DMS153 treated with DMSO at 0.1 percent for 48 hours (cell line): ENCODE measurements at regions not wholly inside any gene's neighbourhood (a gene's known extent, or its start where the extent isn't known, plus 50 kb on each side); places are given as distances from the start of the nearest gene placed in this dataset.
"Not testable (repeated sequence)": the region's sequence is repeated elsewhere in the genome, so short reads cannot be mapped to it uniquely, and the experiment has no call there.

ENCODE experiments used
- DNase-seq: peaks from one replicate; lab custom pipeline; 2025; ENCODE audit not compliant: unreplicated experiment; lab: John Stamatoyannopoulos, UW

DNA sequence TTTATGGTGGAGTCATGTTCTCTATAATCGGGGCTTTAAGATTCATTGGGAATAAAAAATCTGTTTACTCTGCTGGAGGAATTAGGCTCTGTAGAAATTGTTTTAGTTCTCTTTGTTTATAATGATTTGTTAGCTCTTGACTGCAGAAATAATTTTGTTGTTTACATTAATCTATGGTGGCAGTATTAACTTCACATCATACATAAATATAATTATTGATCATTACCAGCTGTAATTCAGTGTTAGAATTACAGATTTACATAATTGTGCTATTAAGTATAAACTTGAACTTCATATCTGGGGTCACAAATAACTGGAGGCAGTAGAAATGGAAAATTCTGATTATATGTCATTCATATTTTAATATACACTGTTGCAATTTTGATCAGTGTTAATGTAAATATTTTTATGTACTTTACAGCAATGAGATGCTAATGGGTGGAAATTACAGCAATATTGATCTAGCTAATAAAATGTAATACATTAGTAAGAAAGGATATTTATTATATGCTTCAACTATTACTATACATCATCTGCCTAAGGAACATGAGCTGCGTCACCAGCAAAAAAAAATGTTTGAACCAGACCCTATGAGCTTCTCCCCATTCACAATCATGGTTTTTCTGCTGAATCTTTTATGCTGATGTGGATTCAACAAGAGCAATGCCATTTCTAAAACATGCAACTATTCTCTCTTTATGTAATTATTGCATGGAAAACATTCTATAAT, 846.6 kb downstream of the NR2F1-AS1 start:
- no peak for DNase-seq

DNA sequence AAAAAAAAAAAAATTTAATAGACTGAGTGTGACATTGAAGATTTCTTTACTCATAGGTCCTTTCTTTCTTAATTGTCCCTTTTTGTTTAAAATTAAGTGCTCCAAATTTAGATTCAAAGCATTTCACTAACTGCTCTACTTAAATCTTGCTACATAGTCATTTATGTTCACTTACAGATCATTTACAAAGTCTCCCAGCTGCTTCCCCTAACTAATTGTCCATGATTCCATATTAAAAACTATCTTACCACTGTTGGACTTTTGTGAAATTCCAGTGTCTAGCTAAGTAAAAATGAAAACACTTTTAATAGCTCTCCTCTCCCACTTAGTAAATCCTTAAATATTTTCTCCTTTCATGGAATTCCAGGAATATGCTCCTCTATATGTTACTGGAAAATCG, 850.5 kb downstream of the NR2F1-AS1 start:
- no peak for DNase-seq

DNA sequence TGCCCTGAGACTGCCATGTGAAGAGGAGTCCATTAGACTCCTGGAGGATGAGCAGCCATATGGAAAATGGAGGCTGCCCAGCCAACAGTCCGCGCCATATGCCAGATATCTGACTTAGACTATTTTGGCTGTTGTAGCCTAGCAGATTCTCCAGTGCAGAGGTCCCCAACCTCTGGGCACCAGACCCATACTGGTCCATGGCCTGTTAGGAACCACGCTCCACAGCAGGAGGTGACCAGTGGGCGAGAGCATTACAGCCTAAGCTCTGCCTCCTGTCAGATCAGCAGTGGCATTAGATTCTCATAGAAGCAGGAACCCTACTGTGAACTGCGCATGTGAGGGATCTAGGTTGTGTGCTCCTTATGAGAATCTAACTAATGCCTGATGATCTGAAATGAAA, 851.9 kb downstream of the NR2F1-AS1 start:
- no peak for DNase-seq

DNA sequence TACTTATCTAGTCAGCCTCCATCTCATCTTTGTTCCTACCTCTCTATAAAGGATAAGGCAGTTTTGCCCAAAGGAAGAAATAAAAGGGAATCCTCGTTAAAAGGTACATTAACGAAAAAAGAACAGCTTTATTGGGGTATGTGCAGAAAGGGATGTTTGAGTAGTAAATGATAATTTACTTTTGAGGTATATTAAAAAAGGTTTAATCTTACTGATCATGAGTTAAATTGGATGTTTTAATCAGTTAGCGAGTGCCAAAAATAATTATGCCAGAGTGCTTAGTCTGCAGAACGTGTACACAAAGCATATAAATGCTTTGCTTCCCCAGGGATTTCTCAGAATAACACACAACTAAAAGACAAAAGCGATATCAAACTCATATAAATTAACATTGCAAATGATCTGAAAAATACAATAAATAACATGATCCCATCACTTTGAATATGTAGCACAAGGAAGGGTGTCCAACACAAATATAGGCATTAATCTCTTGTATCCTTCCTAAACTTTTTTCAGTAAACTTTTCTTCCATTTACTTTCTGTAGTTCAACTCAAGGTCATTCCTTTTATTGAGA, 865.0 kb downstream of the NR2F1-AS1 start:
- no peak for DNase-seq

DNA sequence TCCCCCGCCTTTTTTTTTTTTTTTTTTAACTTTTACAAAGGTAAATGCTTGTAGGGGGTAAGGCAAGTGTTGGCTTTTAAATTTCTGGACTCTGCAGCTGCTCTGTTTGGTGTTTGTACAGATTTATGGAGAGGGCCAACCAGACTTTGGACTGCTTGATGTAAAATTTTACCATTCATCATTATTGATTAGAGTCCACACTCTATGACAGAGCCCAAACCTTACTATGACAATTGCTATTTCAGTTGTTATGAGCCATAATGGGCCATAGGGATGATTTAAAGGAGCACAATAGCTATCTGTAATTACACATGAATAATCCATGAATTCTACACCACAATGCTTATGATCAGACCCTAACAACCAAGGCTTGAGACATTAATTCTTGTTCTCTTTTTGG, 867.2 kb downstream of the NR2F1-AS1 start:
- DNase-seq = no peak

DNA sequence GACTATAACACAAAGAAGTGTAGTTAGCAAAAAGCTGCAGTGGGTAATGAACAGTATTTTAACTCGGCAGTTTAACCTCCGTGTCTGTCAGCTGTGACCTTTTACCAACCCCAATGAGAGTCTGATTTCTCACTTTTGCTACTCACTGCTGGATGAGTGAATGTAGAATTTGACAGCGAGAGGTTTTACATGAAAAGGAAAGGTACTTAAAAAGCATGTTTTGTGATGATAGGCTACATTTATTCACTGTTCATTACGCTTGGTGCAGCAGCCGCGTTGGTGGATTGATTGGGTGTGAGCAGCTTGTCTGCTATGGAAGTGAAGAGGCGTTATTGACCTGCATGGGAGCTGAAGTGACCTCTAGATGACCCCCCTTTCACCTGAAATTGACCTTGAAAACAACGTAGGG, 867.7 kb downstream of the NR2F1-AS1 start:
- DNase-seq = no peak

DNA sequence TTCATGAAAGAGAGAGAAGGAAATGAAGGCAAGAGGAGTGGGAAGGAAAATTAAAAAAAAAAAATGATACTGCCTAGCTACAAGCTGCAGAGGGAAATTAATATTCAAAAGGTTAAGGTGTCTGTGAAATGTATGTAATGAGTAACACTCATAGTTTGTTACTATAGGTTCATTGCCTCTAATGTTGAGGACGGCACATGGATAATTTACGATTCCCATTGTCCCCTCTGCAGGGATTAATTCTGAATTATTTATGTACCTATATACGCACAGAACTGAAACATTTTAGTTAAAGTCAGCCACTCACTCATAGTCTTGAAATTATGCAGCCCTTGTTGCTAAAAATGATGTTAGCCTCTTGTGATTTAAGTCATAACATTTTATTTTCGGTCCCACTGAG, 869.1 kb downstream of the NR2F1-AS1 start:
- DNase-seq = no peak

DNA sequence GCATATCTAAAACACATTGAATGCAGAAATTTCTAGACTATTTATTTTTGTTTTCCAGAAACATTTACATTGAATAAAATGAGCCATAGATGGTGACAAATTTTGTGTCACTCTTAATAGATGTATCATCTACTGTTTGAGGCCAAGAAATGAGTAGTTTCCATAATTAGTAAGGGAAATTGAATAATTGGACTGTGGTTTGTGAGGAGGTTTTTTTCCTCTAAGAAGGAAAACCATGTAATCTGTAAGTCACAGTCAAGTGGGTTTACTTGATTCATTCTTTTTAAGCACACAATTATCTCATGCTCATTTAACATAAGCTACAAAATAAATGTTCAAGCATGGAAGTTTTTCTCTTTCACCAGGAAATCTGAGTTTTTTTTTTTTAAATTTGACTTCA, 876.4 kb downstream of the NR2F1-AS1 start:
- DNase-seq = no peak

DNA sequence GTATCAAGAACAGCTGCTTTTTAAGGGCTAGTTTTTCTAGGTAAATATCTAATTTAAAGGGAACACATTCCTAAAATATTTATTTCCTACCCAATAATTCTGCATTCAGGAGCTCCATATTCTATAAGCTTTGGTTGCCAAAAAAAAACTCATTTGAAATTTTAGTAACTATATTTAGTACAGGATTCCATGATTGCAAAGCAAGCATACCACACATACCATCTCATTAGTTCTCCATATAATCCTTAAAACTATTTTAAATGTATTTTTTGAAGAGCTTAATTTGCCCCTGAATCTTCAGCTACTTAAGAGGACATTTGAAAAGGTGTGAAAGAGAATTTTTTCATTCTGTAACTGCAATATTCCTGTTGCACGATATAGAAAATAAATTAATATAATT, 877.0 kb downstream of the NR2F1-AS1 start:
- DNase-seq = no peak

DNA sequence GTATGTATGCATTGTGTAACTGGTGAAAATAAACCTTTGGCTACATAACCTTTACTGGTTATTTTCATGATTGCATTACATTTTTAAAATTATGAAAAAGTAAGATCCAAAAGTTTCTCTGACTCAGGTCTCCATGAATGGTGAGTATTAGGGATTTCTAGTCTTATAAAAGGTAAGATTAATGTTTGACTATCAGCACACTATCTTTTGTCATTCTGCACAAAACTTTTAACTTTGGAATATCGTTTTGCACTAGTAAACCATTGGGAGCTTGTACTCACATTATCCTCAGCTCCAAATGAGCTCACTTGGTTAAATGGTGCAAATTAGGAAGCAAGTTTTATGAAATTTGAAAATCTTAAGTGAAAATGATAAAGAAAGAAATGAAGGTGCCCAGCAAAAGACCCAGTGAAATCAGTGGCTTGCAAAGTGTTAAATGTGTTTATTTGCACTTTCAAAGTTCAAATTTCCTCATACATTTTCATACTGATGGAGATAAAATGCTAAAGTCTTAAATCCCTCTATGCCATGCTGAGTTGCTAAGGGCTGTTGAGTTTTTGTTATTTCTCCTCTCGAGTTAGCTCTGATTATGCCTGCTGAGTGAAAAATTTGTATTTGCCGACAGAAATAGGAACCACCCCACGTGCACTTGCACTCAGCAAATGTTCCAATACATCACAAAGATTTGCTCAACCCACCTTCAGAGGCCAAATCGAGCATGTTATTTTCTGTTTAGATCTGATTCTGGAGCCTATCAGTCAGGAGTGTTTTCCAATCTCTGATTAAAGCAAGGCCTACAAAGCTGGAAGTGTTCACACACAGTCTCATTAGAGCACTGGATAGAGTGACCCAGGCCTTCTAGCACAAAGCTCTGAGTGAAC, 885.7 kb downstream of the NR2F1-AS1 start:
- DNase-seq = no peak

DNA sequence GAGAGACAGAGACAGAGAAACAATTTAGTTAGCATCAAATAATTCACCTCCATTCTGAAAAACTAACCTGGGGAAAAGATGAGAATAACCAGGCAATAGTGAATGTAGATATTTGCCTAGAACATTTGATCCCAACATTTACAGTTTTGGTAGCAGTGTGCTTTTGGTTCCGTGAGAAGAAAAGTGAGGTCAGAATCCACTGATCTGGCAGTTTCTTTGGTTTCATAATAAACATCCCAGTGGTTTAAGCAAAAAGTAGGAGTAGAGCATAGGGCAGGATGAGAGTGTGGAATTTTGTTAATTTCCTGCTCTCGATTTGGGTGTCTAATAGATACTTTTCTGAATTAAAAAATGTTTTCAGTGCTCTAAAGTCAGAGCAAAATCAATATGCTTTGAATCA, 887.0 kb downstream of the NR2F1-AS1 start:
- DNase-seq = no peak

DNA sequence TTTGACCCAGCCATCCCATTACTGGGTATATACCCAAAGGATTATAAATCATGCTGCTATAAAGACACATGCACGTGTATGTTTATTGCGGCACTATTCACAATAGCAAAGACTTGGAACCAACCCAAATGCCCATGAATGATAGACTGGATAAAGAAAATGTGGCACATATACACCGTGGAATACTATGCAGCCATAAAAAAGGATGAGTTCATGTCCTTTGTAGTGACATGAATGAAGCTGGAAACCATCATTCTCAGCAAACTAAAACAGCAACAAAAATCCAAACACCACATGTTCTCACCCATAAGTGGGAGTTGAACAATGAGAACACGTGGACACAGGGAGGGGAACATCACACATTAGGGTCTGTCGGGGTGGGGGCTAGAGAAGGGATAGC, 889.1 kb downstream of the NR2F1-AS1 start:
- not testable (repeated sequence) for DNase-seq

DNA sequence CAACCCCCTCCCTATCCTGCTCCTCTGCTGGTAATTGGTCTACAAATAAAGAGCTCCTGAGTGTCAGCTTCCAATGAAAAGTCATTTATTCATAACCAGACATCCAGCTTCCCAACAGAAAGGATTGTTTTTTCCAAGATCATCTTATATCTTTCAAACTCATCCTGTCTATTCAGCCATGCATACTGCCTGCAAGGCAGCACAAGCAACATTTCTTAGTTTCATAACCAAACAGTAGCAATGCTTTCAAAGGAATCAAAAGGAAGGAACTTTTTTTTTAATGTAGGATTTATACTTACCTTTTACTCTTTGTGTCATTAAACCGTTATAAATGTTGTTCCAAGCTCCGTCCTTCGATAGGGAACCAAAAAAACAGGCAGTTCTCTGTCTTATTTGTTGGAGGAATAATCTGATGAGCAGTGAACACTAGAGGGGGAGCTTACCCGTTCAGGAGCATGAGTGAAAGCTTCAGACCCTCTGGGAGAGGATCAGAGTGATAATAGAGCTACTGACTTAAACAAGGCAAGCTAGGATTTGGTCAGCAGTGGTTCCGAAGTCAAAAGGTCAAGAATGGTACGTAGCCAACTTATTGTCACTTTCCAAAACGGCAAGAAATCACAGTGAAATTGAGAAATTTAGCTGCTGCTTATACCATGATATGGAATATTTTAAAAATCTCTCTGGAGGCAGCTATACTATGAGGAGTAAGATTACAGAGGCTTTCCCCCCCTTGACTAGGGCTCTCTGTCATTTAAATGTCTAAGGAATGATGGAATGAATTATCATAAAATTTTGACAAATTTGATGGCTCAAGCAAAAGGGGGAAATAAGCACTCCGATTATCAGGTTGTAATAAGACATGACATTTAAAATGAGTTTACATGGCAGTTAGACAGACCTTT, 892.9 kb downstream of the NR2F1-AS1 start:
- DNase-seq = no peak

DNA sequence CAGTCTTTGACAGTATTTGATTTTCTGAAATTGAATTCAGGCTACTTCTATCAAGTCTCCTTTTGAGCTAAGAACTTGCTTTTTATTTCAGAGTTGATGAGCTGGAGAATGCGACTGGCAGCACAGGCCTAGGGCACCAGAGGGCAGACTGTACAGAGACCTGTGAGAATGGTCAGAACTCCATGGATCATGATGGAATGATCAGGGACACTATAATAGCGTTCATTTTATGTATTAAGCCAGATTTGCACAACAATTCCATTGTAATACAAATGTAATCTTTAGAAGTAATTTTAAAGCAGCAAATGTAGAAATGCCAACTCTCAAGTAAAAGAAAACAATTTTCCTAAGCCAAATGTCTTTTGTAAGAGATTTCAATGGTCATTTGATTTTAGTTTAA, 902.4 kb downstream of the NR2F1-AS1 start:
- no peak for DNase-seq

DNA sequence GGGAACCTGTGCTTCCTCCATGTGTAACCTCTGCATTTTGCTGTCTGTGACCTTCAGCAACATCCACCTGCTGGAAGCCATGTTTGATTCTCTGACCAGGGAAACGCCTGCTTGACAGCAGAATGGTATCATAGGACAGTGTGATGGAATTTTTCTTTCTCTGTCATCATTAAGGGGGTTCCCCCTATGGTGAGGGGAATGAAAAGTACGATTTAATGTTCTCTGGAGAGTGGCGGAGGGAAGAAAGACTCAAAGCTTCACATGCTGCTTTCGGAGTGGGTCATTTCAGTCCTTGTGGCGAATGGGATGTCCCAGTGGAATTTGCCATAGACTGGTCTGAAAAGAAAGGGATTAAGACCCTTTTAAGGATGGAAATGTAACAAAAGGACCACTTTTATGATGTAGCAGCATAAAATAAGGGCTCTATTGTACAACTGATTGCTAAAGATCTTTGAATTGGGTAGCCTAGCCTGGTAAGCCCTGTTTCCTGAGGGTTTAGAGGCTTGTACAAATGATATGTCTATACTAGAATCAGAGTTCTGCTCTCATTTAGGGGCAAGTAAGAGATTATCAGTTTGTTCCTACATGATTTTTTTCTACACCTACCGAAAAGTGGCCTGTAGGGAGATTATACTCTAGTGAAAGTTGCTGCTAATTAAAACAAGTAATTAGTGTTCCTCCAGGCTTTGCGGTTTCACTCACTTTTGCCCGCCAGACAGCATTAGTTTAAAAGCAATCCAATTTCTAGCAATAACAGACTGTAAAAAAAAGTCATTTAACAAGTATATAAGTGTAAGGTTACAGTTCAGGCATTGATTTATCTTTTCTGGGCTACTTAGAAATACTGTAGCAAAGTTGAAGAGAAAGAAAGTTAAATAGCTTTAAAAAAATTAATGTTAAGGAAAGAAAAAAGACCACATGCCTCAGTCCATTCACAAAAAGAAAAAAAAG, 904.5 kb downstream of the NR2F1-AS1 start:
- DNase-seq = no peak

DNA sequence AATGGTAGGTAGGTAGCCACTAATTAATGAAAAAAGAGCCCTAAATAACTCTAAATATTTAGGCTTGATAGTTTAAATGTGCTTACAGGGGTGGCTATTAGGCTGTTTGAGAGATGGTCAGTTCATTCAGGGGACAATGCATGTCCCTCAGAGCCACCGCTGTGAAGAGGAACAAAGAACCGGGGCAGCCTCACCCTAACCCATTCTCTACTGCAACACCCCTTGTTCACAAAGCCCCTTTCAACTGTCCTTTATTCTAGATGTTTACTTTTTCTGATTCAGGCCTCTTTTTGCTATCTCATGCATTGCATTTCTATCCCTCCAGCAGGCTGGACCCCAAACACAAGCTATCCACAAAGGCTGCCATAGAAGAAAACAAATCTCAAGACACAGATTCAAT, 906.7 kb downstream of the NR2F1-AS1 start:
- DNase-seq = no peak

DNA sequence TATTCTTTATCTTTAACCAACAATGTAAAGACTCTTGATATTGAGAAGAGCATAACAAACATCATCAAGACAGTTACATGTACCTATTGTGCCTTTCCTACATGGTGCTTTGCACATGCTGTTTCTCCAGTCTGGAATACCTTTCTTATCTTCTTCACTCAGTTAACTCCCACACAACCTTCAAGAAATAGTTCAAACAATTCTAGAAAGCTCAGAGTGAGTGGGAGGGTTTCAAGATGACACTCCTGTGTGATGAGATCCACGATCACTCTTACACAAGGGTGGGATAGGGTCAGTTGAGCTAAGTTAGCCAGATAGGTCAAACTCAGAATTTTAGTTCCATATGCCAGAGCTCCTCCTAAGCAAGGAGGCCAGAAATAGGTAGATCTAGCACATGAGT, 915.5 kb downstream of the NR2F1-AS1 start:
- DNase-seq = no peak

DNA sequence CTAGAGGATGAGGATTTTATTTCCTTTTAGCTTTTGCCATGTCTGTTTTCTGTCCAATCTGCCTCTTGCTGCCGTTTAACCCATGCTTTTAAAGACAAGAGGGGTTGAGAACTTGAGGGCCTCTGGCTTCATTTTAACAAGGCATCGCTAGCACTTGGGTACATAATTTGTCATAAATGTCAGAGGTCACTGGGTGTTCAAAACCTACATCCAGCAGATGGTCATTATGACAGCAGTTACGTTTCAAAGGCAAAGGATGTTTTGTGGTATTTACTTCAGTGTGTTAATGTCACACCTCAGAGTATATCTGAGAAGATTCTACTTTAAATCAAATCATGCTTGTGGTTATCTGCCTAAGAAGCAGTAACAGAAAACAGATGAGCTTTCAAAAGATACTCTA, 918.3 kb downstream of the NR2F1-AS1 start:
- no peak for DNase-seq

DNA sequence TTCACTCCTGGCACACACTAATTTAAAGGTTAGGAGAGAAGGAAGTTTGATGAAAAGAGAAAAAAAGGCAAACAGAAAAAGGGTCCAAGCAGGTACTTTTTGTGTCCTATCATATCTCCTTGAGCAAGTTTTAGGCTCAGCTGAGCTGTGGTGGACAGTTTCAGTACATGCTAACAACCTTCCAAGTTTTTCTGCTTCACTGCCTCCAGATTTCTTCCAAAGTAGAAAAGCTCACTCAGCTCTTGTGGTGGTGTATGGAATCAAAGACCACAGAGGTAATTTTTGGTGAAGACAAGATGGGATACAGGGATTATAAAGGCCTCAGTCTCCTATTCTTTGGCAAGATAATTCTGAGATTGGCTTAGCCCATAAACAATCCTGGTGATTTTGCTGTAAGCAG, 921.8 kb downstream of the NR2F1-AS1 start:
- no peak for DNase-seq

DNA sequence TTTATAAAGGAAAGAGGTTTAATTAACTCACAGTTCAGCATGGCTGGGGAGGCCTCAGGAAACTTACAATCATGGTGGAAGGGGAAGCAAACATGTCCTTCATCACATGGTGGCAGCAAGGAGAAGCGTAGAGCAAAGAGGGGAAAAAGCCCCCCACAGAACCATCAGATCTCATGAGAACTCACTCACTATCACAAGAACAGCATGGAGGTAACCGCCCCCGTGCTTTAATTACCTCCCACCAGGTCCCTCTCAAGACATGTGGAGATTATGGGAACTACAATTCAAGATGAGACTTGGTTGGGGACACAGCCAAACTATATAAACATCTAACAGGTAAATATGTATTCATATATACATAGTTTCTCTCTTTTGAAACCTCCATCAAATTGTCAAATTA, 926.4 kb downstream of the NR2F1-AS1 start:
- not testable (repeated sequence) for DNase-seq
